Adrenal gland (tissue), 5 donors: ENCODE measurements at regions not wholly inside any gene's neighbourhood (a gene's known extent, or its start where the extent isn't known, plus 50 kb on each side); places are given as distances from the start of the nearest gene placed in this dataset.

ENCODE experiments used
- CTCF ChIP-seq, 6 experiments: fragments of 450-650 bp in 4 of 6; fragments of 200-600 bp in 2 of 6; sonication (generic) in 1 of 6; IDR thresholded peaks; 1 replicate in 5 of 6; 2 replicates in 1 of 6; pipeline versions ENCODE4 v1.5.1 to v1.8.0; 2016 to 2021; ENCODE audit warnings: antibody characterized with exemption in 6 of 6, mild to moderate bottlenecking in 2 of 6, moderate library complexity in 1 of 6
- POLR2A ChIP-seq, 2 donors: fragments of 450-650 bp; IDR thresholded peaks; one replicate each; pipeline ENCODE4 v1.6.1; 2017; ENCODE audit warnings: antibody characterized with exemption in 2 of 2, mild to moderate bottlenecking in 2 of 2, moderate library complexity in 1 of 2
- donor health status: DM: no; HTN: no; CAD: no.

- TF ChIP-seq CTCF (IDR thresholded peaks at IDR 0.05), result no peak
- TF ChIP-seq POLR2A (IDR thresholded peaks at IDR 0.05), result no peak
Measured at GRCh38 chr1:166470014-166470413, 303.2 kb upstream of the FAM78B start.
